ENCODE measurements at regions not wholly inside any gene's neighbourhood (a gene's known extent, or its start where the extent isn't known, plus 50 kb on each side); places are given as distances from the start of the nearest gene placed in this dataset.

- Histone ChIP-seq H3K4me1 (ENCODE audit: insufficient read depth, low read length) (no peaks in the 10 kb centered on the region), H3K36me3 (ENCODE audit: insufficient read depth, low read length) (no peaks in the 10 kb centered on the region), H3K27me3 (ENCODE audit: control insufficient read depth in 1 of 2, insufficient read depth in 2 of 2, low read length in 2 of 2) (peaks cover 0 to 3% of the 10 kb centered on the region in 2 experiments), H3K9me3 (ENCODE audit: control insufficient read depth in 1 of 2, insufficient read depth in 1 of 2, low read length in 2 of 2) (no peaks in the 10 kb centered on the region), H3K4me3 (ENCODE audit: low read length) (no peak overlapping the region), H3K27ac (ENCODE audit: low read depth in 1 of 2, low read length in 2 of 2) (no peak overlapping the region)
- H3K4me3 Mint-ChIP-seq, result no peak overlapping the region
- intact Hi-C loops (cut with DNase I, micrococcal nuclease), result no loop called here
- no peaks in the 10 kb centered on the region for H3K36me3 Mint-ChIP-seq (ENCODE audit: low read depth)
- CTCF ChIA-PET, result no interaction called here
- TF ChIP-seq, protein P1, sequence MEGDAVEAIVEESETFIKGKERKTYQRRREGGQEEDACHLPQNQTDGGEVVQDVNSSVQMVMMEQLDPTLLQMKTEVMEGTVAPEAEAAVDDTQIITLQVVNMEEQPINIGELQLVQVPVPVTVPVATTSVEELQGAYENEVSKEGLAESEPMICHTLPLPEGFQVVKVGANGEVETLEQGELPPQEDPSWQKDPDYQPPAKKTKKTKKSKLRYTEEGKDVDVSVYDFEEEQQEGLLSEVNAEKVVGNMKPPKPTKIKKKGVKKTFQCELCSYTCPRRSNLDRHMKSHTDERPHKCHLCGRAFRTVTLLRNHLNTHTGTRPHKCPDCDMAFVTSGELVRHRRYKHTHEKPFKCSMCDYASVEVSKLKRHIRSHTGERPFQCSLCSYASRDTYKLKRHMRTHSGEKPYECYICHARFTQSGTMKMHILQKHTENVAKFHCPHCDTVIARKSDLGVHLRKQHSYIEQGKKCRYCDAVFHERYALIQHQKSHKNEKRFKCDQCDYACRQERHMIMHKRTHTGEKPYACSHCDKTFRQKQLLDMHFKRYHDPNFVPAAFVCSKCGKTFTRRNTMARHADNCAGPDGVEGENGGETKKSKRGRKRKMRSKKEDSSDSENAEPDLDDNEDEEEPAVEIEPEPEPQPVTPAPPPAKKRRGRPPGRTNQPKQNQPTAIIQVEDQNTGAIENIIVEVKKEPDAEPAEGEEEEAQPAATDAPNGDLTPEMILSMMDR (IDR thresholded peaks at IDR 0.05), result no peak
- no peaks in the 10 kb centered on the region for H3K4me1 Mint-ChIP-seq (ENCODE audit: low read depth)
- POLR2A ChIA-PET, result no interaction called here
- peaks cover 9% of the 10 kb centered on the region for H3K27me3 Mint-ChIP-seq
- no peaks in the 10 kb centered on the region for H3K9me3 Mint-ChIP-seq
- ATAC-seq (ENCODE audit: poor library complexity), result no peak
- no peak overlapping the region for H3K27ac Mint-ChIP-seq
- no peak for DNase-seq
These were observed 118.3 kb upstream of the THSD7B start for GRCh38 chr2:136647039-136647438.

GRCh38 chr2:136645236-136645828, 120.0 kb upstream of the THSD7B start:
- H3K27ac ChIP-seq (ENCODE audit: low read depth in 1 of 2, low read length in 2 of 2), result no peak overlapping the region
- Mint-ChIP-seq H3K4me1 (ENCODE audit: low read depth) (no peaks in the 10 kb centered on the region), H3K9me3 (no peaks in the 10 kb centered on the region), H3K36me3 (ENCODE audit: low read depth) (no peaks in the 10 kb centered on the region), H3K27ac (no peak overlapping the region), H3K4me3 (no peak overlapping the region), H3K27me3 (peaks cover 9% of the 10 kb centered on the region)
- intact Hi-C loops (cut with DNase I, micrococcal nuclease), result no loop called here
- CTCF ChIA-PET, result no interaction called here
- no peaks in the 10 kb centered on the region for H3K9me3 ChIP-seq (ENCODE audit: control insufficient read depth in 1 of 2, insufficient read depth in 1 of 2, low read length in 2 of 2)
- no peaks in the 10 kb centered on the region for H3K4me1 ChIP-seq (ENCODE audit: insufficient read depth, low read length)
- no peak for DNase-seq
- TF ChIP-seq, protein P1 (IDR thresholded peaks at IDR 0.05), result no peak
- peaks cover 0 to 3% of the 10 kb centered on the region in 2 experiments for H3K27me3 ChIP-seq (ENCODE audit: control insufficient read depth in 1 of 2, insufficient read depth in 2 of 2, low read length in 2 of 2)
- H3K4me3 ChIP-seq (ENCODE audit: low read length), result no peak overlapping the region
- no peak for ATAC-seq (ENCODE audit: poor library complexity)
- POLR2A ChIA-PET, result no interaction called here
- H3K36me3 ChIP-seq (ENCODE audit: insufficient read depth, low read length), result no peaks in the 10 kb centered on the region

- ChIA-PET CTCF (no interaction called here), POLR2A (no interaction called here)
- no peak overlapping the region for H3K27ac Mint-ChIP-seq
- H3K27ac ChIP-seq (ENCODE audit: low read depth in 1 of 2, low read length in 2 of 2), result no peak overlapping the region
- H3K4me1 ChIP-seq (ENCODE audit: insufficient read depth, low read length), result no peaks in the 10 kb centered on the region
- TF ChIP-seq, protein P1 (IDR thresholded peaks at IDR 0.05), result no peak
- no peaks in the 10 kb centered on the region for H3K4me1 Mint-ChIP-seq (ENCODE audit: low read depth)
- H3K36me3 Mint-ChIP-seq (ENCODE audit: low read depth), result no peaks in the 10 kb centered on the region
- H3K4me3 Mint-ChIP-seq, result no peak overlapping the region
- H3K27me3 Mint-ChIP-seq, result peaks cover 8% of the 10 kb centered on the region
- peaks cover 0 to 2% of the 10 kb centered on the region in 2 experiments for H3K27me3 ChIP-seq (ENCODE audit: control insufficient read depth in 1 of 2, insufficient read depth in 2 of 2, low read length in 2 of 2)
- DNase-seq (no peak), ATAC-seq (ENCODE audit: poor library complexity) (no peak)
- H3K9me3 Mint-ChIP-seq, result peaks cover 3% of the 10 kb centered on the region
- H3K4me3 ChIP-seq (ENCODE audit: low read length), result no peak overlapping the region
- no peaks in the 10 kb centered on the region for H3K36me3 ChIP-seq (ENCODE audit: insufficient read depth, low read length)
- intact Hi-C loops (cut with DNase I, micrococcal nuclease), result no loop called here
- no peaks in the 10 kb centered on the region for H3K9me3 ChIP-seq (ENCODE audit: control insufficient read depth in 1 of 2, insufficient read depth in 1 of 2, low read length in 2 of 2)
These were observed 125.7 kb upstream of the THSD7B start for GRCh38 chr2:136639651-136640050.
